GM23338 (cell line): ENCODE measurements at regions not wholly inside any gene's neighbourhood (a gene's known extent, or its start where the extent isn't known, plus 50 kb on each side); places are given as distances from the start of the nearest gene placed in this dataset.

Experiments used
- ATAC-seq: fragments of 200-7000 bp; cut with Tn5 transposase; 3 replicates; pipeline ENCODE4 v1.9.1; 2020
- DNase-seq: peaks from one replicate; pipeline ENCODE4 v3.0.0-alpha.2; 2015; ENCODE audit warnings: low spot score
- H2AFZ ChIP-seq: fragments of 200-600 bp; sonication (generic); 2 replicates; pipeline ENCODE4 v1.8.0; 2016; ENCODE audit warnings: antibody characterized with exemption, mild to moderate bottlenecking, moderate library complexity
- H3F3A ChIP-seq: fragments of 200-600 bp; sonication (generic); replicated peaks from 2 replicates; pipeline ENCODE4 v1.8.0; 2017; ENCODE audit warnings: antibody characterized with exemption, mixed run types, low read depth
- H3K27ac ChIP-seq: fragments of 200-600 bp; sonication (generic); 2 replicates; pipeline ENCODE4 v1.6.1; 2016; ENCODE audit warnings: low read depth
- H3K27me3 ChIP-seq: fragments of 200-600 bp; sonication (generic); 2 replicates; pipeline ENCODE4 v1.8.0; 2016; ENCODE audit warnings: mild to moderate bottlenecking, mixed run types, moderate library complexity; ENCODE audit not compliant: insufficient read depth
- H3K36me3 ChIP-seq: fragments of 200-600 bp; sonication (generic); 2 replicates; pipeline ENCODE4 v1.8.0; 2016; ENCODE audit warnings: mild to moderate bottlenecking; ENCODE audit not compliant: insufficient read depth
- H3K4me1 ChIP-seq: fragments of 200-600 bp; sonication (generic); 2 replicates; pipeline ENCODE4 v1.8.0; 2016; ENCODE audit warnings: mild to moderate bottlenecking, moderate library complexity; ENCODE audit not compliant: insufficient read depth
- H3K4me2 ChIP-seq: fragments of 200-600 bp; sonication (generic); 2 replicates; pipeline ENCODE4 v1.7.1; 2017; ENCODE audit warnings: mixed run types
- H3K4me3 ChIP-seq: fragments of 200-600 bp; sonication (generic); 2 replicates; pipeline ENCODE4 v1.6.1; 2016; ENCODE audit warnings: mixed run types
- H3K79me2 ChIP-seq: fragments of 200-600 bp; sonication (generic); replicated peaks from 2 replicates; pipeline ENCODE4 v1.8.0; 2017; ENCODE audit warnings: mild to moderate bottlenecking; ENCODE audit not compliant: insufficient read depth
- H3K9me2 ChIP-seq: fragments of 200-600 bp; sonication (generic); 2 replicates; pipeline ENCODE4 v1.8.0; 2017; ENCODE audit not compliant: insufficient read depth
- H4K20me1 ChIP-seq: fragments of 200-600 bp; sonication (generic); replicated peaks from 2 replicates; pipeline ENCODE4 v1.8.0; 2017; ENCODE audit warnings: mild to moderate bottlenecking; ENCODE audit not compliant: insufficient read depth
- H3K27ac Mint-ChIP-seq: 2 replicates; pipeline ENCODE4 v1.8.0; 2020; ENCODE audit warnings: inconsistent platforms, mild to moderate bottlenecking, moderate library complexity, mixed read lengths
- H3K27me3 Mint-ChIP-seq: 3 replicates; pipeline ENCODE4 v1.8.0; 2022; ENCODE audit warnings: low read depth, mild to moderate bottlenecking, moderate library complexity, mixed read lengths, inconsistent platforms; ENCODE audit not compliant: insufficient read depth, poor library complexity
- H3K36me3 Mint-ChIP-seq: 3 replicates; pipeline ENCODE4 v1.8.0; 2021; ENCODE audit warnings: low read depth, mild to moderate bottlenecking, inconsistent platforms, moderate library complexity, mixed read lengths
- H3K4me1 Mint-ChIP-seq: 3 replicates; pipeline ENCODE4 v1.8.0; 2020; ENCODE audit warnings: mild to moderate bottlenecking, inconsistent platforms, mixed read lengths
- H3K4me3 Mint-ChIP-seq: 3 replicates; pipeline ENCODE4 v1.8.0; 2021; ENCODE audit warnings: moderate library complexity, mild to moderate bottlenecking, inconsistent platforms, mixed read lengths
- H3K9me3 Mint-ChIP-seq: 3 replicates; pipeline ENCODE4 v1.8.0; 2020; ENCODE audit warnings: moderate library complexity, mild to moderate bottlenecking, inconsistent platforms, mixed read lengths
- ETS1 ChIP-seq: IDR thresholded peaks from 2 replicates; pipeline ENCODE4 v1.6.1; 2016; ENCODE audit warnings: antibody characterized with exemption
- JUNB ChIP-seq: IDR thresholded peaks from one replicate; pipeline ENCODE4 v1.6.1; 2016; ENCODE audit warnings: antibody characterized with exemption; ENCODE audit not compliant: unreplicated experiment
- NANOG ChIP-seq: IDR thresholded peaks from 2 replicates; pipeline ENCODE4 v1.6.1; 2016; ENCODE audit warnings: antibody characterized with exemption, borderline replicate concordance
- ZNF331 ChIP-seq: fragments of 250-450 bp; sonication (Bioruptor Pico); IDR thresholded peaks from 2 replicates; pipeline ENCODE4 v1.5.0; 2020; ENCODE audit warnings: low read depth, mild to moderate bottlenecking, moderate library complexity
- TF ChIP-seq, protein P1 (sequence below), 2 experiments: fragments of 200-600 bp in 1 of 2; sonication (generic) in 1 of 2; conservative IDR thresholded peaks; 2 replicates each; pipeline versions ENCODE4 v1.5.1 to v1.6.1; 2016 to 2017; ENCODE audit warnings: antibody characterized with exemption in 2 of 2, low read depth in 2 of 2, mild to moderate bottlenecking in 2 of 2, moderate library complexity in 1 of 2

DNA sequence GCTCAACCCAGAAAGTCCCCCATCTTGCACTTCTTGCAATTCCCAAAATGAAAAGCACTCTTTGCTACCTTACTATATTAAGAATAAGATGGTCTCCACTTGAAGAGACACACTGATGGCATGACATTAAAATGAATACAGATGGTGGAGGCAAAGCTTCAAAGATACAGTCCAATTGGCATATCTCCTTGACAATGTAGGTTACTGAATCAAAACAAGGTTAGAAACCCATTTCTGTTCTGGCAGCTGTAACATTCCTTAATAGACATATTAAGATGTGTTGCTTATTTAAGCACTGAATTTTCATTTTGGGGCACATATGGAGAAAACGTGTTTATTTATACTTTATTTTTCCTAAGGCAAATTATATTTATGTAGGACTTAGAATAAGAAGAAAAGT, 1262.8 kb upstream of the CDH8 start:
- no peaks in the 10 kb centered on the region for H3K9me3 Mint-ChIP-seq
- no peak for ATAC-seq
- no peaks in the 10 kb centered on the region for H3K36me3 ChIP-seq

DNA sequence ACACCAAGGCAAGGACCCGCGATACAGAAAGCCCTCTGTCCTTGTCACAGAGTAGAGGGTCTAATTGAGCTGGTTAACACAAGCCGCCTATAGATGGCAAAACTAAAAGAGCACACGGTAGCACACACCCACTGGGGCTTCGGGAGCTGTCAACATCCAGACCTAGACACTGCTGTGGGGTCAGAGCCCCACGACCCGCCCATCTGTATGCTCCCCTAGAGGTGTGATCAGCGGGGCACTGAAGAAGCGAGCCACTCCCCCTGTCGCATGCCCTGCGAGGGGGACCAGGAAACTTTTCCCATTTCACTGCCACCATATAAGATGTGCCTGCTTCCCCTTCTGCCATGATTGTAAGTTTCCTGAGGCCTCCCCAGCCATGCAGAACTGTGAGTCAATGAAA, 1255.8 kb upstream of the CDH8 start:
- no peaks in the 10 kb centered on the region for H3F3A ChIP-seq
- no peaks in the 10 kb centered on the region for H3K4me1 ChIP-seq
- no peak for TF ChIP-seq NANOG
- TF ChIP-seq, protein P1, sequence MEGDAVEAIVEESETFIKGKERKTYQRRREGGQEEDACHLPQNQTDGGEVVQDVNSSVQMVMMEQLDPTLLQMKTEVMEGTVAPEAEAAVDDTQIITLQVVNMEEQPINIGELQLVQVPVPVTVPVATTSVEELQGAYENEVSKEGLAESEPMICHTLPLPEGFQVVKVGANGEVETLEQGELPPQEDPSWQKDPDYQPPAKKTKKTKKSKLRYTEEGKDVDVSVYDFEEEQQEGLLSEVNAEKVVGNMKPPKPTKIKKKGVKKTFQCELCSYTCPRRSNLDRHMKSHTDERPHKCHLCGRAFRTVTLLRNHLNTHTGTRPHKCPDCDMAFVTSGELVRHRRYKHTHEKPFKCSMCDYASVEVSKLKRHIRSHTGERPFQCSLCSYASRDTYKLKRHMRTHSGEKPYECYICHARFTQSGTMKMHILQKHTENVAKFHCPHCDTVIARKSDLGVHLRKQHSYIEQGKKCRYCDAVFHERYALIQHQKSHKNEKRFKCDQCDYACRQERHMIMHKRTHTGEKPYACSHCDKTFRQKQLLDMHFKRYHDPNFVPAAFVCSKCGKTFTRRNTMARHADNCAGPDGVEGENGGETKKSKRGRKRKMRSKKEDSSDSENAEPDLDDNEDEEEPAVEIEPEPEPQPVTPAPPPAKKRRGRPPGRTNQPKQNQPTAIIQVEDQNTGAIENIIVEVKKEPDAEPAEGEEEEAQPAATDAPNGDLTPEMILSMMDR (conservative IDR thresholded peaks at IDR 0.05; ENCODE audit: low read depth in 2 of 2) = no peak
- TF ChIP-seq ETS1 = no peak
- H2AFZ ChIP-seq = no peak overlapping the region
- Mint-ChIP-seq H3K4me3 (no peak overlapping the region), H3K4me1 (no peaks in the 10 kb centered on the region), H3K9me3 (no peaks in the 10 kb centered on the region), H3K27ac (no peak overlapping the region), H3K36me3 (no peaks in the 10 kb centered on the region), H3K27me3 (peaks cover 3% of the 10 kb centered on the region)
- no peaks in the 10 kb centered on the region for H3K79me2 ChIP-seq
- no peaks in the 10 kb centered on the region for H3K36me3 ChIP-seq
- no peaks in the 10 kb centered on the region for H4K20me1 ChIP-seq
- no peak overlapping the region for H3K4me2 ChIP-seq
- ATAC-seq = no peak
- no peak overlapping the region for H3K27ac ChIP-seq
- DNase-seq = no peak
- H3K4me3 ChIP-seq = no peak overlapping the region
- H3K27me3 ChIP-seq = no peaks in the 10 kb centered on the region
- H3K9me2 ChIP-seq = no peaks in the 10 kb centered on the region

More for the DNA sequence above, 1262.8 kb upstream of the CDH8 start:
- no peak for TF ChIP-seq NANOG
- no peak overlapping the region for H3K27ac ChIP-seq
- H3K36me3 Mint-ChIP-seq = no peaks in the 10 kb centered on the region
- H3K27me3 Mint-ChIP-seq = no peaks in the 10 kb centered on the region
- H3K79me2 ChIP-seq = no peaks in the 10 kb centered on the region
- H3K4me2 ChIP-seq = no peak overlapping the region
- H3K27ac Mint-ChIP-seq = no peak overlapping the region
- no peak overlapping the region for H2AFZ ChIP-seq
- H3K4me1 Mint-ChIP-seq = peaks cover 23% of the 10 kb centered on the region
- H3F3A ChIP-seq = no peaks in the 10 kb centered on the region
- no peaks in the 10 kb centered on the region for H4K20me1 ChIP-seq
- no peak overlapping the region for H3K4me3 ChIP-seq
- peaks cover 24% of the 10 kb centered on the region for H3K4me1 ChIP-seq
- DNase-seq = no peak
- no peaks in the 10 kb centered on the region for H3K27me3 ChIP-seq
- no peaks in the 10 kb centered on the region for H3K9me2 ChIP-seq
- H3K4me3 Mint-ChIP-seq = no peak overlapping the region

DNA sequence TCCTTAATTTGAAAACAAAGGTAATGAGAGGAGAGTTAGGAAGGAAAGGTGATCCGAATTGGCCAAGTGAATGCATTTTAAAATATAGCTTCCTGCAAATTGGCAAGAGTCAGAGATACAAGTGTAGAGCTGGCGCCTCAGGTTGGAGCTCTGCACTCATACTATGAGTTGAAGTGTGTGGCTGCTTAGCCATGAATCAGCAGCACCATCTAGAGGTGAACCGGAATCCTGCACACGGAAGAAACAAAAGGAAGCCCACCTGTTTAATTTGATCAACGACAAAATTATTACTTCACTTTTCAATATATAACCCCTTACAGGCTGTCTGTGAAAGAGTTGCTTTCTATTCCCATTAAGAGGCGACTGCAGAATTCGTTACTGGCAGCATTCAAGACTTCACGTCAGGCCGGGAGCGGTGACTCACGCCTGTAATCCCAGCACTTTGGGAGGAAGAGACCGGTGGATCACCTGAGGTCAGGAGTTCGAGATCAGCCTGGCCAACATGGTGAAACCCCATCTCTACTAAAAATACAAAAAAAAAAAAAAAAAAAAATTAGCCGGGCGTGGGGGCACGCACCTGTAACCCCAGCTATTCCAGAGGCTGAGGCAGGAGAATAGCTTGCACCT, 1253.7 kb upstream of the CDH8 start:
- Histone ChIP-seq H3K27me3 (no peaks in the 10 kb centered on the region), H4K20me1 (no peaks in the 10 kb centered on the region), H3K27ac (no peak overlapping the region), H3K36me3 (no peaks in the 10 kb centered on the region), H2AFZ (no peak overlapping the region), H3K9me2 (no peaks in the 10 kb centered on the region), H3F3A (no peaks in the 10 kb centered on the region), H3K79me2 (no peaks in the 10 kb centered on the region), H3K4me1 (no peaks in the 10 kb centered on the region), H3K4me3 (no peak overlapping the region), H3K4me2 (no peak overlapping the region)
- H3K27me3 Mint-ChIP-seq = peaks cover 3% of the 10 kb centered on the region
- no peak overlapping the region for H3K4me3 Mint-ChIP-seq
- H3K9me3 Mint-ChIP-seq = no peaks in the 10 kb centered on the region
- no peak overlapping the region for H3K27ac Mint-ChIP-seq
- H3K4me1 Mint-ChIP-seq = no peaks in the 10 kb centered on the region
- DNase-seq (peak; percentile 80), ATAC-seq (peak; percentile 94)
- H3K36me3 Mint-ChIP-seq = no peaks in the 10 kb centered on the region
- TF ChIP-seq JUNB (no peak), ZNF331 (CRISPR knock-in tag) (no peak)
- TF ChIP-seq, protein P1 (conservative IDR thresholded peaks at IDR 0.05; ENCODE audit: low read depth in 2 of 2) = peak; percentile 92 to 94
